Hepatocyte (in vitro differentiated cells): ENCODE measurements at regions not wholly inside any gene's neighbourhood (a gene's known extent, or its start where the extent isn't known, plus 50 kb on each side); places are given as distances from the start of the nearest gene placed in this dataset.

Source experiments
- CTCF ChIP-seq: fragments of 200-600 bp; sonication (generic); IDR thresholded peaks from 2 replicates; pipeline ENCODE4 v1.5.1; 2016; ENCODE audit warnings: antibody characterized with exemption, mild to moderate bottlenecking; ENCODE audit not compliant: poor library complexity
- EZH2 ChIP-seq: fragments of 200-600 bp; sonication (generic); IDR thresholded peaks from 2 replicates; pipeline ENCODE4 v1.6.1; 2016; ENCODE audit warnings: antibody characterized with exemption, mild to moderate bottlenecking, borderline replicate concordance
- EZH2phosphoT487 ChIP-seq: fragments of 200-600 bp; sonication (generic); IDR thresholded peaks from one replicate; pipeline ENCODE4 v1.6.1; 2018; ENCODE audit warnings: antibody characterized with exemption, mild to moderate bottlenecking, low read depth, moderate library complexity; ENCODE audit not compliant: unreplicated experiment, severe bottlenecking

- TF ChIP-seq CTCF (no peak), EZH2 (no peak), EZH2phosphoT487 (no peak)
These were observed 791.4 kb upstream of the RBFOX1 start for GRCh38 chr16:6541267-6541666.
